ENCODE measurements at regions not wholly inside any gene's neighbourhood (a gene's known extent, or its start where the extent isn't known, plus 50 kb on each side); places are given as distances from the start of the nearest gene placed in this dataset.

- Histone ChIP-seq H3K36me3 (no peaks in the 10 kb centered on the region), H3K4me1 (no peaks in the 10 kb centered on the region), H3K9me3 (peaks cover 0 to 19% (median 0%) of the 10 kb centered on the region in 3 donors), H3K27ac (no peak overlapping the region), H3K27me3 (no peaks in the 10 kb centered on the region), H3K4me3 (no peak overlapping the region)
- WGBS, 2 donors (ENCODE audit: low coverage in 1 of 2), result 36 to 39% methylated on average over 3 to 8 of the region's 9 CpGs
- no peak for ATAC-seq
- no peak for TF ChIP-seq EP300 (IDR thresholded peaks at IDR 0.05)
- no peak for TF ChIP-seq POLR2A (IDR thresholded peaks at IDR 0.05)
- TF ChIP-seq CTCF (IDR thresholded peaks at IDR 0.05), result no peak
- no peak for TF ChIP-seq POLR2AphosphoS5 (IDR thresholded peaks at IDR 0.05)
Measured at GRCh38 chr9:92170848-92171247, 55.6 kb upstream of the SPTLC1 start.

- Histone ChIP-seq H3K27me3 (peaks cover 5% of the 10 kb centered on the region), H3K9me3 (peaks cover 0 to 18% (median 0%) of the 10 kb centered on the region in 3 donors), H3K4me1 (no peaks in the 10 kb centered on the region), H3K4me3 (no peak overlapping the region), H3K36me3 (no peaks in the 10 kb centered on the region), H3K27ac (no peak overlapping the region)
- ATAC-seq, result no peak
- WGBS, 2 donors (ENCODE audit: low coverage in 1 of 2), result 68 to 71% methylated on average over 2 of the region's 2 CpGs
- no peak for TF ChIP-seq POLR2AphosphoS5 (IDR thresholded peaks at IDR 0.05)
- no peak for TF ChIP-seq EP300 (IDR thresholded peaks at IDR 0.05)
- no peak for TF ChIP-seq POLR2A (IDR thresholded peaks at IDR 0.05)
- TF ChIP-seq CTCF (IDR thresholded peaks at IDR 0.05), result no peak
Measured at GRCh38 chr9:92165484-92165883, 50.3 kb upstream of the SPTLC1 start.
